Choroid plexus epithelial cell (primary cell): ENCODE measurements at regions not wholly inside any gene's neighbourhood (a gene's known extent, or its start where the extent isn't known, plus 50 kb on each side); places are given as distances from the start of the nearest gene placed in this dataset.

Experiments
- DNase-seq: peaks from one replicate; pipeline ENCODE4 v3.0.0-alpha.2; 2010; ENCODE audit warnings: low read depth
- H3K4me3 ChIP-seq: 2 replicates; pipeline ENCODE4 v1.5.1; 2011; ENCODE audit warnings: low read depth, mild to moderate bottlenecking, control low read depth, low read length, moderate library complexity
- TF ChIP-seq, protein P1 (sequence below): conservative IDR thresholded peaks from 2 replicates; pipeline ENCODE4 v1.5.1; 2011; ENCODE audit warnings: low read depth, mild to moderate bottlenecking, control low read depth, inconsistent platforms, low read length, moderate library complexity

GRCh38 chrX:15165832-15166231 is 104.1 kb downstream of the ASB9 start:
- no peak overlapping the region for H3K4me3 ChIP-seq
- DNase-seq = no peak
- TF ChIP-seq, protein P1, sequence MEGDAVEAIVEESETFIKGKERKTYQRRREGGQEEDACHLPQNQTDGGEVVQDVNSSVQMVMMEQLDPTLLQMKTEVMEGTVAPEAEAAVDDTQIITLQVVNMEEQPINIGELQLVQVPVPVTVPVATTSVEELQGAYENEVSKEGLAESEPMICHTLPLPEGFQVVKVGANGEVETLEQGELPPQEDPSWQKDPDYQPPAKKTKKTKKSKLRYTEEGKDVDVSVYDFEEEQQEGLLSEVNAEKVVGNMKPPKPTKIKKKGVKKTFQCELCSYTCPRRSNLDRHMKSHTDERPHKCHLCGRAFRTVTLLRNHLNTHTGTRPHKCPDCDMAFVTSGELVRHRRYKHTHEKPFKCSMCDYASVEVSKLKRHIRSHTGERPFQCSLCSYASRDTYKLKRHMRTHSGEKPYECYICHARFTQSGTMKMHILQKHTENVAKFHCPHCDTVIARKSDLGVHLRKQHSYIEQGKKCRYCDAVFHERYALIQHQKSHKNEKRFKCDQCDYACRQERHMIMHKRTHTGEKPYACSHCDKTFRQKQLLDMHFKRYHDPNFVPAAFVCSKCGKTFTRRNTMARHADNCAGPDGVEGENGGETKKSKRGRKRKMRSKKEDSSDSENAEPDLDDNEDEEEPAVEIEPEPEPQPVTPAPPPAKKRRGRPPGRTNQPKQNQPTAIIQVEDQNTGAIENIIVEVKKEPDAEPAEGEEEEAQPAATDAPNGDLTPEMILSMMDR = no peak

GRCh38 chrX:15163131-15163530 is 106.8 kb downstream of the ASB9 start:
- no peak overlapping the region for H3K4me3 ChIP-seq
- no peak for DNase-seq
- TF ChIP-seq, protein P1 = no peak

GRCh38 chrX:15160558-15161095 is 109.3 kb downstream of the ASB9 start:
- DNase-seq = no peak
- TF ChIP-seq, protein P1 = no peak
- no peak overlapping the region for H3K4me3 ChIP-seq

DNA sequence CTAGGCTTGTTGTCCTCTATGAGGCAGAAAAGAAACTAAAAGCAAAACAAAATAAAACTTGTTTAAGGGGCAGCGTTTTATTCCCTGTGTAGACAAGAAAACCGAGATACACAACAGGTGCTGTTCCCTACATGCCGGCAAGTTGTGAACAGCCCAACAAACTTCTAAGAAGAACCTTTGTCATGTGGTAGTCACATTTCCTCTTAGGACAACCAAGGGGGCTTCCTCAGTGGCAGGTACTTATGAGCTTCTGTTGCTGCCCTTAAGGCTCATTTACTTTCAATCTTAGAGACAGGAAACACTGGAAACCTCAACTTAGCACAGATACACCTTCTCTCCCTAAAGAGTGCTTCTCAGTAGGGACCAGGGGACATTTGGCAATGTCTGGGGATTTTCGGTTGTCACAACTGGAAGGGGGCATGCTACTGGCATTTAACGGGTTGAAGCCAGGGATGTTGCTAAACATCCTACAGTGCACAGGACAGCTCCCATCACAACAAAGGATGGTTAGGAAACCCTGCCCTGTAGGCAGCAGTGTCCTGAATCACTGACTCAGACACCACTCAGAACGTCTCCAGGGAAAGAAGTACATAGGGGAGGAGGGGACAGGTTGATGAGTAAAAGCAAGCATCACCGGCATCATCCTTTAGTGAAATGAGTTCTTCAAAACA is 111.0 kb downstream of the ASB9 start:
- no peak overlapping the region for H3K4me3 ChIP-seq

GRCh38 chrX:15158350-15158735 is 111.5 kb downstream of the ASB9 start:
- TF ChIP-seq, protein P1 = no peak
- DNase-seq = no peak
- H3K4me3 ChIP-seq = no peak overlapping the region

More for the DNA sequence above, 111.0 kb downstream of the ASB9 start:
- TF ChIP-seq, protein P1 = no peak
- no peak for DNase-seq

DNA sequence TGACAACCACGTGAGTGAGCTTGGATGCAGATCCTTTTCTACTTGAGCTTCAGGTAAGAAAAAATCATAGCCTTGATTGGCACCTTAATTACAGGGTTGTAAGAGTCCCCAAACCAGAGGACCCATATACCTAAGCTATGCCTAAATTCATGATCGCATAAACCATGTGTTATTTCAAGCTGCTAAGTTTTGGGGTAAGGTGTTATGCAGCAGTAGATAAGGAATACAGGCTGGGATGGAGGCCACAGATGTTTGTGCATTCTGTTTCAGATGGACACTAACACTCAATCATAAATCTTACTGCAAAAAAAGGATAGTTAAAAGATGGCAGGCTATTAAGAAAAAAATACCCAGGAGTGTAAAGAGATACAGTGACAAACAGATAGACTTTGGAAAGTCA is 112.3 kb downstream of the ASB9 start:
- no peak overlapping the region for H3K4me3 ChIP-seq
- no peak for DNase-seq
- TF ChIP-seq, protein P1 = no peak
